ENCODE measurements at regions not wholly inside any gene's neighbourhood (a gene's known extent, or its start where the extent isn't known, plus 50 kb on each side); places are given as distances from the start of the nearest gene placed in this dataset.
"Not testable (repeated sequence)": the region's sequence is repeated elsewhere in the genome, so short reads cannot be mapped to it uniquely, and the experiment has no call there.

GRCh38 chrX:7637066-7637465 lies 205.9 kb upstream of the VCX start:
- DNase-seq, result no peak

- no peak for DNase-seq
Observed at GRCh38 chrX:7635604-7636003, 207.4 kb upstream of the VCX start.

- DNase-seq, result no peak
Observed at GRCh38 chrX:7620560-7620959, 222.4 kb upstream of the VCX start.

GRCh38 chrX:7617994-7618393 lies 225.0 kb upstream of the VCX start:
- no peak for DNase-seq

GRCh38 chrX:7614616-7615015 lies 228.4 kb upstream of the VCX start:
- no peak for DNase-seq

- DNase-seq, result not testable (repeated sequence)
Observed at GRCh38 chrX:7608625-7609024, 234.3 kb upstream of the VCX start.

GRCh38 chrX:7606039-7606652 lies 236.8 kb upstream of the VCX start:
- DNase-seq, result no peak

GRCh38 chrX:7603387-7603786 lies 239.6 kb upstream of the VCX start:
- no peak for DNase-seq

GRCh38 chrX:7596822-7597221 lies 246.1 kb upstream of the VCX start:
- no peak for DNase-seq

- DNase-seq, result not testable (repeated sequence)
Observed at GRCh38 chrX:7593370-7593769, 249.6 kb upstream of the VCX start.

- peak; percentile 0 for DNase-seq
Observed at GRCh38 chrX:7586126-7586525, 256.8 kb upstream of the VCX start.

GRCh38 chrX:7582191-7582590 lies 260.8 kb upstream of the VCX start:
- DNase-seq, result no peak

GRCh38 chrX:7580127-7580526 lies 262.8 kb upstream of the VCX start:
- DNase-seq, result no peak

- no peak for DNase-seq
Observed at GRCh38 chrX:7574325-7574724, 268.6 kb upstream of the VCX start.

- DNase-seq, result no peak
Observed at GRCh38 chrX:7570432-7571029, 272.4 kb upstream of the VCX start.

- DNase-seq, result no peak
Observed at GRCh38 chrX:7568597-7568996, 274.4 kb upstream of the VCX start.

GRCh38 chrX:7568130-7568529 lies 274.8 kb upstream of the VCX start:
- DNase-seq, result no peak

GRCh38 chrX:7552760-7553159 lies 290.2 kb upstream of the VCX start:
- no peak for DNase-seq

- no peak for DNase-seq
Observed at GRCh38 chrX:7546551-7547080, 296.4 kb upstream of the VCX start.

GRCh38 chrX:7545564-7545963 lies 297.4 kb upstream of the VCX start:
- DNase-seq, result no peak

- DNase-seq, result no peak
Observed at GRCh38 chrX:7542587-7543380, 300.2 kb upstream of the VCX start.

- no peak for DNase-seq
Observed at GRCh38 chrX:7522860-7523259, 320.1 kb upstream of the VCX start.

GRCh38 chrX:7515681-7516413 lies 327.1 kb upstream of the VCX start:
- DNase-seq, result no peak
